Loucy (cell line): ENCODE measurements at regions not wholly inside any gene's neighbourhood (a gene's known extent, or its start where the extent isn't known, plus 50 kb on each side); places are given as distances from the start of the nearest gene placed in this dataset.
"Not testable (repeated sequence)": the region's sequence is repeated elsewhere in the genome, so short reads cannot be mapped to it uniquely, and the experiment has no call there.

Experiments used
- CTCF ChIP-seq: fragments of 200-600 bp; sonication (generic); conservative IDR thresholded peaks from 2 replicates; pipeline ENCODE4 v1.5.1; 2014; ENCODE audit warnings: mild to moderate bottlenecking, antibody characterized with exemption, low read length
- EZH2phosphoT487 ChIP-seq: fragments of 200-600 bp; IDR thresholded peaks from 2 replicates; pipeline ENCODE4 v1.6.1; 2018; ENCODE audit warnings: antibody characterized with exemption, mild to moderate bottlenecking, moderate library complexity, borderline replicate concordance

GRCh38 chr1:149234926-149235914 lies 131.9 kb upstream of the NBPF9 start:
- not testable (repeated sequence) for TF ChIP-seq CTCF, EZH2phosphoT487
